SK-N-SH (cell line): ENCODE measurements at regions not wholly inside any gene's neighbourhood (a gene's known extent, or its start where the extent isn't known, plus 50 kb on each side); places are given as distances from the start of the nearest gene placed in this dataset.

ENCODE experiments used
- CTCF ChIA-PET: fragments of 300-600, 350-600 bp; formaldehyde crosslinking; extraction: SDS; loops from one replicate; lab custom pipeline; 2021; lab: Yijun Ruan, JAX
- POLR2A ChIA-PET: fragments of 350-600 bp; sonication (Branson Sonifier 250); formaldehyde crosslinking; extraction: SDS; loops from one replicate; lab custom pipeline; 2020; ENCODE audit warnings: antibody characterized with exemption, inconsistent platforms; lab: Yijun Ruan, JAX
- DNase-seq: peaks from one replicate; pipeline ENCODE4 v3.0.0; 2012
- H2AFZ ChIP-seq: fragments of 200-600 bp; sonication (generic); 2 replicates; pipeline ENCODE4 v1.8.1; 2016; ENCODE audit warnings: antibody characterized with exemption, mild to moderate bottlenecking, low read depth
- H3F3A ChIP-seq: fragments of 200-600 bp; sonication (generic); replicated peaks from 2 replicates; pipeline ENCODE3; 2016; ENCODE audit warnings: antibody characterized with exemption, mild to moderate bottlenecking; ENCODE audit not compliant: insufficient read depth
- H3K27ac ChIP-seq, 2 experiments: fragments of 200-500 bp in 1 of 2; fragments of 200-600 bp in 1 of 2; sonication (Bioruptor generic) in 1 of 2; sonication (generic), shearing (Covaris generic) in 1 of 2; 2 replicates each; pipeline versions ENCODE4 v1.5.1 to v1.6.1; 2014 to 2016; ENCODE audit warnings: low read depth in 2 of 2, inconsistent platforms in 1 of 2, low read length in 1 of 2, mild to moderate bottlenecking in 1 of 2, mixed read lengths in 1 of 2
- H3K27me3 ChIP-seq: fragments of 200-600 bp; sonication (generic), shearing (Covaris generic); 2 replicates; pipeline ENCODE4 v1.6.1; 2016; ENCODE audit warnings: mixed run types; ENCODE audit not compliant: insufficient read depth
- H3K36me3 ChIP-seq, 2 experiments: fragments of 200-500 bp in 1 of 2; fragments of 200-600 bp in 1 of 2; sonication (Bioruptor generic) in 1 of 2; sonication (generic) in 1 of 2; replicated peaks in 1 of 2; 2 replicates each; pipeline versions ENCODE3 to v1.5.1; 2014 to 2016; ENCODE audit warnings: low read length in 1 of 2, mild to moderate bottlenecking in 1 of 2; ENCODE audit not compliant: insufficient read depth in 2 of 2, control insufficient read depth in 1 of 2
- H3K4me1 ChIP-seq, 2 experiments: fragments of 200-500 bp in 1 of 2; fragments of 200-600 bp in 1 of 2; sonication (Bioruptor generic) in 1 of 2; sonication (generic), shearing (Covaris generic) in 1 of 2; 2 replicates each; pipeline versions ENCODE4 v1.5.1 to v1.6.1; 2014 to 2016; ENCODE audit warnings: low read depth in 1 of 2, low read length in 1 of 2, mixed run types in 1 of 2; ENCODE audit not compliant: insufficient read depth in 2 of 2, control insufficient read depth in 1 of 2
- H3K4me2 ChIP-seq: fragments of 200-600 bp; sonication (generic), shearing (Covaris generic); 2 replicates; pipeline ENCODE4 v1.6.1; 2017; ENCODE audit warnings: mixed run types
- H3K4me3 ChIP-seq, 2 experiments: fragments of 200-500 bp in 1 of 2; fragments of 200-600 bp in 1 of 2; sonication (Bioruptor generic) in 1 of 2; sonication (generic), shearing (Covaris generic) in 1 of 2; 2 replicates each; pipeline versions ENCODE4 v1.5.1 to v1.8.1; 2014 to 2016; ENCODE audit warnings: low read depth in 2 of 2, inconsistent platforms in 1 of 2, low read length in 1 of 2, mild to moderate bottlenecking in 1 of 2, mixed read lengths in 1 of 2, moderate library complexity in 1 of 2
- H3K79me2 ChIP-seq: fragments of 200-600 bp; sonication (generic); 2 replicates; pipeline ENCODE4 v1.8.1; 2017; ENCODE audit warnings: mild to moderate bottlenecking; ENCODE audit not compliant: insufficient read depth
- H3K9ac ChIP-seq: fragments of 200-600 bp; sonication (generic); 2 replicates; pipeline ENCODE4 v1.6.1; 2017; ENCODE audit warnings: mixed run types
- H3K9me2 ChIP-seq: fragments of 200-600 bp; sonication (generic); 2 replicates; pipeline ENCODE4 v1.6.1; 2017; ENCODE audit warnings: mixed run types
- H3K9me3 ChIP-seq: fragments of 200-600 bp; sonication (generic); 2 replicates; pipeline ENCODE4 v1.6.1; 2017; ENCODE audit warnings: mixed run types, mild to moderate bottlenecking, moderate library complexity
- H4K20me1 ChIP-seq: fragments of 200-600 bp; sonication (generic); 2 replicates; pipeline ENCODE4 v1.6.1; 2017; ENCODE audit warnings: mild to moderate bottlenecking, mixed run types; ENCODE audit not compliant: insufficient read depth
- ELF1 ChIP-seq: IDR thresholded peaks from 2 replicates; pipeline ENCODE4 v1.4.0; 2012
- EZH2phosphoT487 ChIP-seq: fragments of 200-600 bp; sonication (generic); IDR thresholded peaks from 2 replicates; pipeline ENCODE4 v1.6.1; 2017; ENCODE audit warnings: low read depth, mixed run types, mild to moderate bottlenecking, antibody characterized with exemption, moderate library complexity, borderline replicate concordance
- GABPA ChIP-seq: IDR thresholded peaks from 2 replicates; pipeline ENCODE4 v1.4.0; 2012; ENCODE audit warnings: low read depth, mild to moderate bottlenecking
- GATA2 ChIP-seq: sonication (generic); formaldehyde crosslinking; IDR thresholded peaks from 2 replicates; pipeline ENCODE4 v1.5.0; 2020; ENCODE audit warnings: mild to moderate bottlenecking, missing genetic modification reagents
- JUND ChIP-seq: IDR thresholded peaks from 2 replicates; pipeline ENCODE4 v1.4.0; 2012
- MEF2A ChIP-seq: IDR thresholded peaks from 2 replicates; pipeline ENCODE4 v1.4.0; 2012; ENCODE audit warnings: low read depth, borderline replicate concordance
- MXI1 ChIP-seq: IDR thresholded peaks from 2 replicates; pipeline ENCODE4 v1.6.1; 2012; ENCODE audit warnings: mild to moderate bottlenecking, low read depth, low read length, improper control_type of control experiment
- NFIC ChIP-seq: IDR thresholded peaks from 2 replicates; pipeline ENCODE4 v1.4.0; 2012; ENCODE audit warnings: borderline replicate concordance
- NRF1 ChIP-seq: IDR thresholded peaks from 2 replicates; pipeline ENCODE4 v1.6.1; 2012; ENCODE audit warnings: low read depth, mild to moderate bottlenecking, low read length
- RXRA ChIP-seq: IDR thresholded peaks from 2 replicates; pipeline ENCODE4 v1.4.0; 2012; ENCODE audit warnings: low read depth, mild to moderate bottlenecking, borderline replicate concordance
- SIN3A ChIP-seq: IDR thresholded peaks from 2 replicates; pipeline ENCODE4 v1.6.1; 2012; ENCODE audit warnings: low read depth, mild to moderate bottlenecking, low read length, moderate library complexity, borderline replicate concordance
- SMC3 ChIP-seq: IDR thresholded peaks from 2 replicates; pipeline ENCODE4 v1.6.1; 2012; ENCODE audit warnings: low read depth, low read length, improper control_type of control experiment
- TCF12 ChIP-seq: IDR thresholded peaks from 2 replicates; pipeline ENCODE4 v1.4.0; 2012
- TEAD4 ChIP-seq: IDR thresholded peaks from 2 replicates; pipeline ENCODE4 v1.4.0; 2012; ENCODE audit warnings: mild to moderate bottlenecking, borderline replicate concordance; ENCODE audit not compliant: insufficient read depth
- YY1 ChIP-seq: IDR thresholded peaks from 2 replicates; pipeline ENCODE4 v1.4.0; 2012; ENCODE audit warnings: low read depth, mild to moderate bottlenecking
- WGBS: methylation state at CpG from one replicate; pipeline ENCODE4 v1.1.6; 2017; ENCODE audit warnings: low lambda C conversion rate; 5-methylcytosine and 5-hydroxymethylcytosine counted together
- TF ChIP-seq, protein P1 (sequence below): fragments of 150-350 bp; IDR thresholded peaks from 2 replicates; pipeline ENCODE4 v1.6.1; 2016; ENCODE audit warnings: mild to moderate bottlenecking, low read depth, low read length
- TF ChIP-seq, protein P2 (sequence below): fragments of 150-350 bp; IDR thresholded peaks from 2 replicates; pipeline ENCODE4 v1.6.1; 2017; ENCODE audit warnings: antibody characterized with exemption, low read length, low read depth, borderline replicate concordance
- TF ChIP-seq, protein P3 (sequence below): IDR thresholded peaks from 2 replicates; pipeline ENCODE4 v1.6.1; 2012; ENCODE audit warnings: mild to moderate bottlenecking, low read depth, low read length, moderate library complexity
- TF ChIP-seq, protein P4 (sequence below): IDR thresholded peaks from 2 replicates; pipeline ENCODE4 v1.4.0; 2012; ENCODE audit warnings: low read depth, borderline replicate concordance
- TF ChIP-seq, protein P5 (sequence below): IDR thresholded peaks from 2 replicates; pipeline ENCODE4; 2012
- TF ChIP-seq, protein P6 (sequence below): IDR thresholded peaks from 2 replicates; pipeline ENCODE4 v1.4.0; 2012; ENCODE audit warnings: low read depth

DNA sequence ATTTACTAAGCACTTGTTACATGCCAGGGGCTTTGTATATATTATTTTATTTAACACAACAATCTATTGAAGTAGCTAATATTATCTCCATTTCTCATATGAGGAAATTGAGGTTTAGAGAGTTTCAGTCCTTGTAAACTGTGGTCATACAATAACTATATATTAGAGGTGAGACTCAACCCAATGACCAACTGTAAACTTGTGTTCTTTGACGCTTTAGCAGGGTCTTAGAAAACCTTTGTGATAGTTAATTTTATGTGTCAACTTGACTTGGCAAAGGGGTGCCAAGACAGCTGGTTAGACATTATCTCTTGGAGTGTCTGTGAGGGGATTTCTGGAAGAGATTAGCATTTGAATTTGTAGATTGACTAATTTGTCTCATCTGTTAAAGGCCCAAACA lies 252.4 kb upstream of the B3GALT2 start:
- no peaks in the 10 kb centered on the region for H3K9me2 ChIP-seq
- H3K79me2 ChIP-seq, result no peaks in the 10 kb centered on the region
- no peak overlapping the region for H2AFZ ChIP-seq
- H4K20me1 ChIP-seq, result no peaks in the 10 kb centered on the region
- H3K4me3 ChIP-seq, result no peak overlapping the region
- POLR2A ChIA-PET, result no interaction called here
- CTCF ChIA-PET, result interaction anchor here (1.3 kb wide), 1 partner anchor 13 kb away, joined by 4 read pairs; no protein-coding TSS in a partner anchor
- no peaks in the 10 kb centered on the region for H3K36me3 ChIP-seq
- H3K4me2 ChIP-seq, result no peak overlapping the region
- H3K27me3 ChIP-seq, result no peaks in the 10 kb centered on the region
- no peaks in the 10 kb centered on the region for H3K4me1 ChIP-seq
- DNase-seq, result no peak
- 18% methylated on average over 1 of the region's 1 CpG for WGBS
- no peak overlapping the region for H3K27ac ChIP-seq
- TF ChIP-seq RXRA (no peak), MXI1 (no peak), JUND (no peak), EZH2phosphoT487 (no peak), ELF1 (no peak), NFIC (no peak), GABPA (no peak), YY1 (no peak), GATA2 (CRISPR knock-in tag) (no peak), TEAD4 (no peak)
- TF ChIP-seq, protein P1, sequence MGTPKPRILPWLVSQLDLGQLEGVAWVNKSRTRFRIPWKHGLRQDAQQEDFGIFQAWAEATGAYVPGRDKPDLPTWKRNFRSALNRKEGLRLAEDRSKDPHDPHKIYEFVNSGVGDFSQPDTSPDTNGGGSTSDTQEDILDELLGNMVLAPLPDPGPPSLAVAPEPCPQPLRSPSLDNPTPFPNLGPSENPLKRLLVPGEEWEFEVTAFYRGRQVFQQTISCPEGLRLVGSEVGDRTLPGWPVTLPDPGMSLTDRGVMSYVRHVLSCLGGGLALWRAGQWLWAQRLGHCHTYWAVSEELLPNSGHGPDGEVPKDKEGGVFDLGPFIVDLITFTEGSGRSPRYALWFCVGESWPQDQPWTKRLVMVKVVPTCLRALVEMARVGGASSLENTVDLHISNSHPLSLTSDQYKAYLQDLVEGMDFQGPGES, result no peak
- TF ChIP-seq, protein P2, sequence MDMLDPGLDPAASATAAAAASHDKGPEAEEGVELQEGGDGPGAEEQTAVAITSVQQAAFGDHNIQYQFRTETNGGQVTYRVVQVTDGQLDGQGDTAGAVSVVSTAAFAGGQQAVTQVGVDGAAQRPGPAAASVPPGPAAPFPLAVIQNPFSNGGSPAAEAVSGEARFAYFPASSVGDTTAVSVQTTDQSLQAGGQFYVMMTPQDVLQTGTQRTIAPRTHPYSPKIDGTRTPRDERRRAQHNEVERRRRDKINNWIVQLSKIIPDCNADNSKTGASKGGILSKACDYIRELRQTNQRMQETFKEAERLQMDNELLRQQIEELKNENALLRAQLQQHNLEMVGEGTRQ, result no peak
- TF ChIP-seq, protein P3, sequence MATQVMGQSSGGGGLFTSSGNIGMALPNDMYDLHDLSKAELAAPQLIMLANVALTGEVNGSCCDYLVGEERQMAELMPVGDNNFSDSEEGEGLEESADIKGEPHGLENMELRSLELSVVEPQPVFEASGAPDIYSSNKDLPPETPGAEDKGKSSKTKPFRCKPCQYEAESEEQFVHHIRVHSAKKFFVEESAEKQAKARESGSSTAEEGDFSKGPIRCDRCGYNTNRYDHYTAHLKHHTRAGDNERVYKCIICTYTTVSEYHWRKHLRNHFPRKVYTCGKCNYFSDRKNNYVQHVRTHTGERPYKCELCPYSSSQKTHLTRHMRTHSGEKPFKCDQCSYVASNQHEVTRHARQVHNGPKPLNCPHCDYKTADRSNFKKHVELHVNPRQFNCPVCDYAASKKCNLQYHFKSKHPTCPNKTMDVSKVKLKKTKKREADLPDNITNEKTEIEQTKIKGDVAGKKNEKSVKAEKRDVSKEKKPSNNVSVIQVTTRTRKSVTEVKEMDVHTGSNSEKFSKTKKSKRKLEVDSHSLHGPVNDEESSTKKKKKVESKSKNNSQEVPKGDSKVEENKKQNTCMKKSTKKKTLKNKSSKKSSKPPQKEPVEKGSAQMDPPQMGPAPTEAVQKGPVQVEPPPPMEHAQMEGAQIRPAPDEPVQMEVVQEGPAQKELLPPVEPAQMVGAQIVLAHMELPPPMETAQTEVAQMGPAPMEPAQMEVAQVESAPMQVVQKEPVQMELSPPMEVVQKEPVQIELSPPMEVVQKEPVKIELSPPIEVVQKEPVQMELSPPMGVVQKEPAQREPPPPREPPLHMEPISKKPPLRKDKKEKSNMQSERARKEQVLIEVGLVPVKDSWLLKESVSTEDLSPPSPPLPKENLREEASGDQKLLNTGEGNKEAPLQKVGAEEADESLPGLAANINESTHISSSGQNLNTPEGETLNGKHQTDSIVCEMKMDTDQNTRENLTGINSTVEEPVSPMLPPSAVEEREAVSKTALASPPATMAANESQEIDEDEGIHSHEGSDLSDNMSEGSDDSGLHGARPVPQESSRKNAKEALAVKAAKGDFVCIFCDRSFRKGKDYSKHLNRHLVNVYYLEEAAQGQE, result no peak
- peaks cover 10% of the 10 kb centered on the region for H3F3A ChIP-seq
- H3K9me3 ChIP-seq, result peaks cover 2% of the 10 kb centered on the region; the same call in 1 of the 2 replicates
- no peak overlapping the region for H3K9ac ChIP-seq

DNA sequence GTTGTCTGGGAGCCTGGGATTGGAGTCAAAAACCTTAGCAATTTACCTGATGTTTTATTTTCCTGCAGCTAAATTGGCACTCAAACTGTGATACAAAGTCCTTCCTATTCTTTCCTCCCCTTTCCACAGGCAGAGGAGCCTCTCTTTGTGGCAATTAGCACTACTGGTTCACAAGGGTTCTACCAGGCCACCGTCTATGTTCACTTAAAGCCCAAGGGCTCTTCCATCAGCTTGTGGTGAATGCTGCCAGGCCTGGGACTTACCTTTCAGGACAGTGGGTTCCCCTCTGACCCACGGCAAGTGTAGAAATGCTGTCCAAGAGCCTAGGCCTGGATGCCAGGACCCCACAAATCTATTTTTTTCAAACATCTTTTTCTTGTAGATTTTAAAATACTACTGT lies 251.9 kb upstream of the B3GALT2 start:
- H3K4me1 ChIP-seq, result no peaks in the 10 kb centered on the region
- H4K20me1 ChIP-seq, result no peaks in the 10 kb centered on the region
- H3K27ac ChIP-seq, result no peak overlapping the region
- no peak for DNase-seq
- no peak overlapping the region for H3K4me3 ChIP-seq
- H3K9ac ChIP-seq, result no peak overlapping the region
- H3K27me3 ChIP-seq, result no peaks in the 10 kb centered on the region
- peaks cover 6% of the 10 kb centered on the region; the same call in 1 of the 2 replicates for H3K9me3 ChIP-seq
- no peaks in the 10 kb centered on the region for H3K9me2 ChIP-seq
- POLR2A ChIA-PET, result no interaction called here
- H3K36me3 ChIP-seq, result no peaks in the 10 kb centered on the region
- CTCF ChIA-PET, result interaction anchor here (1.3 kb wide), 1 partner anchor 12 kb away, joined by 4 read pairs; no protein-coding TSS in a partner anchor
- H2AFZ ChIP-seq, result no peak overlapping the region
- peaks cover 10% of the 10 kb centered on the region for H3F3A ChIP-seq
- H3K79me2 ChIP-seq, result no peaks in the 10 kb centered on the region
- WGBS, result 29% methylated on average over 2 of the region's 2 CpGs
- H3K4me2 ChIP-seq, result no peak overlapping the region
- no peak for TF ChIP-seq GABPA
- no peak for TF ChIP-seq SIN3A
- no peak for TF ChIP-seq SMC3
- TF ChIP-seq JUND, result no peak
- TF ChIP-seq, protein P4, sequence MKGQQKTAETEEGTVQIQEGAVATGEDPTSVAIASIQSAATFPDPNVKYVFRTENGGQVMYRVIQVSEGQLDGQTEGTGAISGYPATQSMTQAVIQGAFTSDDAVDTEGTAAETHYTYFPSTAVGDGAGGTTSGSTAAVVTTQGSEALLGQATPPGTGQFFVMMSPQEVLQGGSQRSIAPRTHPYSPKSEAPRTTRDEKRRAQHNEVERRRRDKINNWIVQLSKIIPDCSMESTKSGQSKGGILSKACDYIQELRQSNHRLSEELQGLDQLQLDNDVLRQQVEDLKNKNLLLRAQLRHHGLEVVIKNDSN, result no peak
- no peak for TF ChIP-seq RXRA
- TF ChIP-seq, protein P5, sequence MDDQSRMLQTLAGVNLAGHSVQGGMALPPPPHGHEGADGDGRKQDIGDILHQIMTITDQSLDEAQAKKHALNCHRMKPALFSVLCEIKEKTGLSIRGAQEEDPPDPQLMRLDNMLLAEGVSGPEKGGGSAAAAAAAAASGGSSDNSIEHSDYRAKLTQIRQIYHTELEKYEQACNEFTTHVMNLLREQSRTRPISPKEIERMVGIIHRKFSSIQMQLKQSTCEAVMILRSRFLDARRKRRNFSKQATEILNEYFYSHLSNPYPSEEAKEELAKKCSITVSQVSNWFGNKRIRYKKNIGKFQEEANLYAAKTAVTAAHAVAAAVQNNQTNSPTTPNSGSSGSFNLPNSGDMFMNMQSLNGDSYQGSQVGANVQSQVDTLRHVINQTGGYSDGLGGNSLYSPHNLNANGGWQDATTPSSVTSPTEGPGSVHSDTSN, result no peak
- no peak for TF ChIP-seq MEF2A
- TF ChIP-seq, protein P6, sequence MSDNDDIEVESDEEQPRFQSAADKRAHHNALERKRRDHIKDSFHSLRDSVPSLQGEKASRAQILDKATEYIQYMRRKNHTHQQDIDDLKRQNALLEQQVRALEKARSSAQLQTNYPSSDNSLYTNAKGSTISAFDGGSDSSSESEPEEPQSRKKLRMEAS, result no peak
- TF ChIP-seq, protein P1, result no peak
- TF ChIP-seq TCF12, result no peak
- no peak for TF ChIP-seq NRF1
- no peak for TF ChIP-seq ELF1
